ENCODE measurements at regions not wholly inside any gene's neighbourhood (a gene's known extent, or its start where the extent isn't known, plus 50 kb on each side); places are given as distances from the start of the nearest gene placed in this dataset.

DNA sequence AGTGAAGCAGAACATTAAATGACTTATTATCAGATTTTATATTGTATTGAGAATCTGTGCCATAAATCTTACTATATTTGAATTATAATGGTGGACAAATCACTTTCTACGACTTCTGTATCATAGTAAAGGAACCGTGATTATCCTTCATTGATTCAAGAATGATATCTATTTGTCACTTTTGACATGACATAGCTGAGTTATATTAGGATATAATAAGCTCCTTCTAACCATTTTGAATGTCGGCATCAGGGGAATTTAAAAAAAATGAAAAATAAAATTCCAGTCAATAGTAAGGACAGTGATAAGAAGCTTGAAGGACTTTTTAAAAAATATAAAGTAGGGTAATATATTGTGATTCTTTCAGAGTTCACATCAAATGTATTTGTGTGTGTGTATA is 338.9 kb upstream of the ACO1 start:
- no peaks in the 10 kb centered on the region for H3K27me3 ChIP-seq (ENCODE audit: control insufficient read depth, insufficient read depth, low read length)
- no peak overlapping the region for H3K4me3 ChIP-seq (ENCODE audit: low read depth, low read length)
- no peaks in the 10 kb centered on the region for H3K36me3 ChIP-seq (ENCODE audit: control insufficient read depth, insufficient read depth, low read length)
- TF ChIP-seq, protein P1, sequence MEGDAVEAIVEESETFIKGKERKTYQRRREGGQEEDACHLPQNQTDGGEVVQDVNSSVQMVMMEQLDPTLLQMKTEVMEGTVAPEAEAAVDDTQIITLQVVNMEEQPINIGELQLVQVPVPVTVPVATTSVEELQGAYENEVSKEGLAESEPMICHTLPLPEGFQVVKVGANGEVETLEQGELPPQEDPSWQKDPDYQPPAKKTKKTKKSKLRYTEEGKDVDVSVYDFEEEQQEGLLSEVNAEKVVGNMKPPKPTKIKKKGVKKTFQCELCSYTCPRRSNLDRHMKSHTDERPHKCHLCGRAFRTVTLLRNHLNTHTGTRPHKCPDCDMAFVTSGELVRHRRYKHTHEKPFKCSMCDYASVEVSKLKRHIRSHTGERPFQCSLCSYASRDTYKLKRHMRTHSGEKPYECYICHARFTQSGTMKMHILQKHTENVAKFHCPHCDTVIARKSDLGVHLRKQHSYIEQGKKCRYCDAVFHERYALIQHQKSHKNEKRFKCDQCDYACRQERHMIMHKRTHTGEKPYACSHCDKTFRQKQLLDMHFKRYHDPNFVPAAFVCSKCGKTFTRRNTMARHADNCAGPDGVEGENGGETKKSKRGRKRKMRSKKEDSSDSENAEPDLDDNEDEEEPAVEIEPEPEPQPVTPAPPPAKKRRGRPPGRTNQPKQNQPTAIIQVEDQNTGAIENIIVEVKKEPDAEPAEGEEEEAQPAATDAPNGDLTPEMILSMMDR (IDR thresholded peaks at IDR 0.05; ENCODE audit: insufficient read depth, low read length, poor library complexity, severe bottlenecking) = no peak
- no peak for DNase-seq (ENCODE audit: low read depth)

DNA sequence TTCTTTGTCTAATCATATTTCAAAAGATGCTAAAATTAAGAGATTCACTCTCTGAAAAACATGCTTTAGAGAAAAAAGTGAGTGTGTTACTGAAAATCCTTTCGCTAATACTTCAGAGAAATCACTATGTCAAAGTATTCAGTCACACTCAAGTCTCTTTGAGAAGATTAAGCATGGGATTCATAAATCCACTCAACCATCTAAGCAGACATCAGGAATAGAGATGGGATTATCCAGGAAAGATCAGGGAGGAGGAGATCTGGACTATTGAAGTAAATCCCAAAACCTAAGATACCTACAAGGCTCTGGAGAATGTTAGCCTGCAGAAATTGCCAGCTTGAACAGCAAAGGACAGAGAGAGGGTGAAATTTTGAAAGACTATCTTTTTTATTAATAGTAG is 317.2 kb upstream of the ACO1 start:
- Histone ChIP-seq H3K27me3 (ENCODE audit: control insufficient read depth, insufficient read depth, low read length) (no peaks in the 10 kb centered on the region), H3K36me3 (ENCODE audit: control insufficient read depth, insufficient read depth, low read length) (no peaks in the 10 kb centered on the region), H3K4me3 (ENCODE audit: low read depth, low read length) (no peak overlapping the region)
- TF ChIP-seq, protein P1 (IDR thresholded peaks at IDR 0.05; ENCODE audit: insufficient read depth, low read length, poor library complexity, severe bottlenecking) = no peak
- no peak for DNase-seq (ENCODE audit: low read depth)

DNA sequence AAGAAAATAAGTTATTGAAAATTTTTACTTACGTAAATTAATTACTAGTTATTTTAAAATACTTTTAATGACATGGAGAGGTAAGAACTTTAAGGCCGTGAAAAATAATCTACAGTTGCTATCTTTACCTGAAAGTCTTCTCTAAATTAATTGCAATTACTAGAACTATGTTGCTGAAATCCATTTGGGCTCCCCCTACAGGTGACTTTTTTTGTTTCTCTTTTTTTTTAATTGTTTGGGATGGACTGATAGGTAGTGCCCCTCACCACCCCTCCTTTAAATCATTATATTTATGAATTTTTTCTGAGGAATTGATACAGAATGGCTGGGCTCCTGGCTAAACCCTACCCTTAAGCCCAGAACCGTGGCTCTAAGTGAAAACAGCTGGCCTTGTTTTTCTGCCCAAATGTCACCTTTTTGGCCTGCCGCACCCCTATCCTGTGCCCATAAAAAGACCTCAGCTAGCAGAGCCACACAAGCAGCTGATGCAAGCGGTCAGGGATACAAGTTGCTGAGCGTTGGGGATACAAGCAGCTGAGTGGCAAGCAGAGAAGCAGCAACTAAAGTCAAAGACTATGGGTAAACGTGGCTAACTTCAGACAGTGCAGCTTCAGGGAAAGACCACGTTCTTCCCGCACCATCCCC is 315.2 kb upstream of the ACO1 start:
- DNase-seq (ENCODE audit: low read depth) = no peak
- Histone ChIP-seq H3K27me3 (ENCODE audit: control insufficient read depth, insufficient read depth, low read length) (no peaks in the 10 kb centered on the region), H3K4me3 (ENCODE audit: low read depth, low read length) (no peak overlapping the region), H3K36me3 (ENCODE audit: control insufficient read depth, insufficient read depth, low read length) (no peaks in the 10 kb centered on the region)
- TF ChIP-seq, protein P1 (IDR thresholded peaks at IDR 0.05; ENCODE audit: insufficient read depth, low read length, poor library complexity, severe bottlenecking) = peak; percentile 44

DNA sequence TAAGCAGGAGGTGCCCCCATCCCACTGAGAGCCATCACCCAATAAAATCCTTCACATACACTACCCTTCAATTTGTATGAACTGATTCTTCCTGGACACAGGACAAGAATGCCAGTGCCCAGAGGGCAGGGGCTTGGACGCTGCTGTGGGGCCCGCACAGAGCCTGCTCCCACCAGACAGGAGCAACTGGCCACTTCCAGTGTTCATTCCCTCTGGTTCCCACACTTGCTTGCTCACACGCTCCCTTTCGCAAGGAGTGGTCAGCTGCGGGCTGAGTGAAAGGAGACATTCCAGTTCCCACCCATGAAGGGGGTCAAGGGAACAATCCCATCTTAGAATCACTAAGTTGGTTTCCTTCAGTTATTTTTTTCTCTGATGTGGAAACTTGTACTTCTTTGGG is 314.5 kb upstream of the ACO1 start:
- Histone ChIP-seq H3K36me3 (ENCODE audit: control insufficient read depth, insufficient read depth, low read length) (no peaks in the 10 kb centered on the region), H3K4me3 (ENCODE audit: low read depth, low read length) (no peak overlapping the region), H3K27me3 (ENCODE audit: control insufficient read depth, insufficient read depth, low read length) (no peaks in the 10 kb centered on the region)
- TF ChIP-seq, protein P1 (IDR thresholded peaks at IDR 0.05; ENCODE audit: insufficient read depth, low read length, poor library complexity, severe bottlenecking) = no peak
- DNase-seq (ENCODE audit: low read depth) = no peak

DNA sequence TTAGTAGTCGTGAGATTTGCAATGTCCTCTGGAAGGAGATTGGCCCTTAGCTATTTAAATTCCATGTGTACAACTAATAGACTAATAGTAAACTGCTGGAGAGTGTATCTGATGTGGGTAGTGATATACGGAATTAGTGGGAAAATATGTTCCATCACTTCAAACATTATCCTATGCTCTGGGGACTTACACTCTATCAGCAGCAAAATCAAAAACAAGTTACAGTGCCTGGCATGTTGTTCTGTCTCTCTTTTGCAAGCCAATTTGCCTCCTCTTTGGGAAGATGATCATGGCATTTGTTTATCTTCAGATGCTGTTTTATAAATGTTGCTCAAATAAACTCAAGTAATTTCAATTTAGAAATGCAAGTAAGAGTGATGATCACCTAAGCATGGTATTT is 311.9 kb upstream of the ACO1 start:
- DNase-seq (ENCODE audit: low read depth) = no peak
- TF ChIP-seq, protein P1 (IDR thresholded peaks at IDR 0.05; ENCODE audit: insufficient read depth, low read length, poor library complexity, severe bottlenecking) = no peak
- H3K4me3 ChIP-seq (ENCODE audit: low read depth, low read length) = no peak overlapping the region
- H3K27me3 ChIP-seq (ENCODE audit: control insufficient read depth, insufficient read depth, low read length) = no peaks in the 10 kb centered on the region
- no peaks in the 10 kb centered on the region for H3K36me3 ChIP-seq (ENCODE audit: control insufficient read depth, insufficient read depth, low read length)

DNA sequence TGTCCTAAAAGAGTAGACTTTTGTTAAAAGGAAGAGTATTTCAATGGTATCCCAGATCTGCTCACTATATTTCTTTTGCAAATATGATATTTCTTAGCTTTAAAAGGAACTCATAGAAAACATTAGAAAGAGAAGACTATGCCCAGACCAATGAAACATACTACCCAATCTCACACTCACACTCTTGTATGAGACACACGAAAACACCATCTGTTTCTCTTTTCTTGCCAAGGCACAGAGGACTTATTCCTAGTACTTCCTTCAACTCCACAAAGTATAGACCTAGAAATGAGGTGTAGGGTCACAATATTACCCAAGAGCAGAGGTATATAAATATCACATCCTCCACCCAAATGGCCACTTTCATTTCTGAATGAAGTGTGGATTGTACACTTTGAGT is 292.4 kb upstream of the ACO1 start:
- TF ChIP-seq, protein P1 (IDR thresholded peaks at IDR 0.05; ENCODE audit: insufficient read depth, low read length, poor library complexity, severe bottlenecking) = no peak
- Histone ChIP-seq H3K36me3 (ENCODE audit: control insufficient read depth, insufficient read depth, low read length) (no peaks in the 10 kb centered on the region), H3K4me3 (ENCODE audit: low read depth, low read length) (no peak overlapping the region), H3K27me3 (ENCODE audit: control insufficient read depth, insufficient read depth, low read length) (no peaks in the 10 kb centered on the region)
- no peak for DNase-seq (ENCODE audit: low read depth)

Data from kidney epithelial cell (primary cell).